NCI-H1436 treated with DMSO at 0.1 percent for 48 hours (cell line): ENCODE measurements at regions not wholly inside any gene's neighbourhood (a gene's known extent, or its start where the extent isn't known, plus 50 kb on each side); places are given as distances from the start of the nearest gene placed in this dataset.

Source experiments
- DNase-seq: peaks from one replicate; lab custom pipeline; 2025; lab: John Stamatoyannopoulos, UW

GRCh38 chr7:25279705-25280104 lies 51.4 kb upstream of the NPVF start:
- no peak for DNase-seq

DNA sequence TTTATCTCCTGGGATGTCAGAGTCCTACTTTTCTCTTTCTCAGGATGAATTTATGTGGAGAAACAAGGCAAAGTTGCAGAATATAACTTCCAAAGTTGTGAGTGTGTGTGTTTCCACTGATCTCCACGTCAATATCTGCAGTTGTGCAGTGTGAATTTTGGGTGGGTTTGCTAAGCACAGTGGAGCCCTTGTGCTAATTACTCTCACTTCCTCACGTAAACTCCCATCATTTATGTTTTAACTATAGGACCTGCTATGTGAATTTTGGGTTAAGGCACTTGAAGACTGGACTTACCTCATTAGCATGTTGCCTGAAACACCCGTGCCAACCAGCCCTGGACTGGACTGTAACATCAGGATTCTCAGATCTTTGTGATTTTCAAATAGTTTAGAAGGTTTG lies 51.9 kb upstream of the NPVF start:
- no peak for DNase-seq

DNA sequence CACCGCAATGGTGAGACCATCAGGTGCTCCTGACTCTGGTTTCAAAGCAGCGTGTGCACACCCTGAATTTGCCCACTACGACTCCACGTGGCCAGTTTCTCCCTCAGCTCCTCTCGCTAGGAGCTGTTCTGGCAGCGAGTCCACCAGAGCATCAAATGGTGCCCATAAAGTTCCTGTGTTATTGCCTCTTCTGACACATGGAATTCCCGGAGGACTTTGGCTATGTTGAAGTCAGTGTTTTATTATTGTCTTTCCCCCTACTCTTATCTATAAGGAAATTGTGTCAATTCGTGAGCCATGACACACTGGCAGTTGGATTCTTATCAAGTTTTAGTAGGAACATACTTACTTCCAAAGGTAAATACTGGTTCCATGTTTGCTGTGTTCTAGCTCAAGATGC lies 53.9 kb upstream of the NPVF start:
- no peak for DNase-seq

DNA sequence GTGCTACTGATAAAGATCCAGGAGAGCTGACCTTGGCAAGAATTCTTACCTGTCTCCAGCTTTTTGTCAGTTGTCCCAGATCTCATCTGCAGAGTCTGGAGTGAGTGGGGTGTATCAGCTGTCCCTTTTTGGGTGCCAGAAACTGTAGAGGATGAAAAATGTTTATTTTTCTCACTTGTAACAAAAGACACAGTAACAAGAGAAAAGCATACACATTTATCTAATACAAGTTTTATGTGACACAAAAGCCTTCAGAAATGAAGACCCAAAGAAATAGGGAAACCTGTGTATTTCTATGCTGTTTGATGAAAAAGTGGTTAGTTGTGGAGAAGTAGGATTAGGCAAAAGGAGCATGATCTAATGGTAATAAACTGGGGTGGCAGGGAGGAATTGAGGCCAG lies 58.5 kb upstream of the NPVF start:
- no peak for DNase-seq

- DNase-seq: no peak
Measured at GRCh38 chr7:25287291-25287690, 59.0 kb upstream of the NPVF start.

GRCh38 chr7:25288556-25289307 lies 60.4 kb upstream of the NPVF start:
- DNase-seq: no peak

- no peak for DNase-seq
Measured at GRCh38 chr7:25289518-25289917, 61.2 kb upstream of the NPVF start.

GRCh38 chr7:25294624-25295023 lies 66.3 kb upstream of the NPVF start:
- no peak for DNase-seq

- no peak for DNase-seq
Measured at GRCh38 chr7:25295387-25295786, 67.1 kb upstream of the NPVF start.

DNA sequence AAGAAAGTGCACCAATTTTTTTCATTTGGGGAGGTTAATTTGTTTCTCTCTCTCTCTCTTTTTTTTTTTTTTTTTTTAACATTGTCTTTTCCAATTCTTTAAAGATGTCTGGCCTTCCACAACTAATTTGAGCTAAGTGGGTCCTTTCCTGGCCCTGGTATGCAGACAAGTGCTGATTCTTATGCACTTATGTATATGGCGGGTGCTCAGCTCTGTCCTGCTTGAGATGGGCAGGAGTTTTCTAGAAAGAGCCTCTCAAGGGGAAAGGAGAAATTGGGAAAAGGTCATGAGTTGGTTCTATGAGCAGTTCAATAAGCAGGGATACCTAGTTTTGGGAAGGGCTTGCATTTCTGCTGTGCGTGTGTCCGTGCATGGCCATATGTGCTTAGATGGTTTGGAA lies 67.8 kb upstream of the NPVF start:
- no peak for DNase-seq

- DNase-seq: no peak
Measured at GRCh38 chr7:25297278-25297677, 69.0 kb upstream of the NPVF start.

- DNase-seq: no peak
Measured at GRCh38 chr7:25303281-25304181, 75.2 kb upstream of the NPVF start.

DNA sequence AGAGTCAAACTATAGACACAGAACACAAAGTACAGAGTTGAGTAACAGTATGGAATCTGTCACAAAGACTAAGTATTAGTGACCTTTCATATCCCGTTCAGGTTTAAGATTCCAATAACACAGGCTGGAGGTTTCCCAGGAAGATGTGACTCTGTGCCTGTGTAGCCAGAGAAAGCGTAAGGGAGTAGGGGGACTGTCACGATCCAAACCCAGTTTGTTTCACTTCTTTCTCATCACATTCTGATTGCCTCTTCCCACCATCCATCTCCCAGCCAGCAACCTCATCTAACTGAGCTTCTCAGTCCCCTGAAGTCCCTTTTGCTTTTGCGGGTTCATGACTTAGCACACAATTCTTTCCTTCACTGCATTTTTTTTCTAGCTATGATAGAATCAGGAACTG lies 76.4 kb upstream of the NPVF start:
- no peak for DNase-seq

- no peak for DNase-seq
Measured at GRCh38 chr7:25305831-25306230, 77.5 kb upstream of the NPVF start.

DNA sequence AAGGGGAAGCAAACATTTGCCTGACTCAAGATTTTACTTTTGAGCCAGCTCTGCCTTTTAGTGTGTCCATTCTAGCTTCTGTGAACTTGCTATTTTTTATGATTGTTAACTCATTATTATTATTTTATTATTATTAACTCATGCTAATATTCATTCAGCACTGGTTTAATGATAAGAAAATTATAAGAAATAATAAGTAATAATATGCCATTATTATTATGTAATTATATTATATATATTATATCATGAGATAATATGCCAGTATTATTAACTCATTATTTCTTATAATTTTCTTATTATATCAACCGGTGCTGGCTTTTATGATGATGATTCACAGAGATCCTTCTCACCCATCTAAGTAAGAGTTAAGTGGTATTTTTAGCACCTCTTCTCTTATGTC lies 79.3 kb upstream of the NPVF start:
- no peak for DNase-seq

DNA sequence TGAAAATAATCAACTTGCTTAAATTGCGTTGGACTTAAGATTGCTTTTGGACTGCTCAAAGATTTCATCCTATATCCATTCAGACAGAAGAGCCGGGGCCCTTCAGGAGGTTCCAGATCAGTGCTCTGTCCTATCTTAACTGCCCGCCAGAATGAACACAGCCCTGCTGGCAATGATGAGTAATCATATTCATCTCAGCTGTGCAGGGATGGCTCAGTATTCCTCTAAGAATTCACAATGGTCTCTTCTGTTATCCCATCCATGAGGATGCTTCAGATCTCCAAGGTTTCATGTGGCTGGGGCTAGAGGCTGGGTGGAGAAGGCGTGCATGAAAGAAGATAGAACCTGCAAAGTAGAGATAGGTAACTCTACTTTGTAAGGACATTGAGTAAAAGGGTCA lies 80.0 kb upstream of the NPVF start:
- DNase-seq: no peak

DNA sequence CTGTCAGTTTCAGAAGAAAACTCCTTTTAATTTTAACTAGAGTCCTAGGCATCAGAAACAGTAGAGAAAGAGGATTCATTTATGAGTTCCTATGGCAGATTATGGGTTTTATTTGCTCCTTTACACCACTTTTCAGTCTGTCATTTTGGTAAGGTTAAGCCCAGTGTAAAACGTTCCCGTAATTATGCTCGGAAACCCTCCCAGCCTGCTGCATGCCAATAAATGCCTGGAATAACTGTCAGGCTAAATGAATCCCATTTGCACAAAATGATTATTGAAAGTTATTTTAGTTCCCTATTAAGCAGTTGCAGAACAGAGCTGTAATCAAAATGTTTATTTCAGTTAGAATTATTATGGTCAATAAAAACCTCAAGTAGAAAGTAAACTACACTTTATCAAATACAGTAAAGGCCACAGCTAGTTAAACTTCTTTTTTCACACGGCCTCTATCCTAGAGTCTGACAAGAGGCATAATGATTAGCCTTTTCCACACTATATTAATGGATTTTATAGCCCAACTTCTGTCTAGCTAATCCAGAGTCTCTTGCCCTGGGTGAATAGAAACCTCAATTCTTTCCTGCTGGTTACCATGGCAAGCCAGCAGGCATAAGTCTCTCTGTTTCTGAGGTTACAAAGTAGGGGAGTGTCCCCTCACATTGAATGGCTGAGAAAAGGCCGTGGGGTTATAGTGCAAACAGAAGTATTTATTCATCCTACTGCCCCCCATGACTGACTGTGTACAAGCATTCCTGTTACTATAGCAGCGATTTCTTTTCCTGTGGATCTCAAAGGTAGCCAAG lies 80.8 kb upstream of the NPVF start:
- no peak for DNase-seq

DNA sequence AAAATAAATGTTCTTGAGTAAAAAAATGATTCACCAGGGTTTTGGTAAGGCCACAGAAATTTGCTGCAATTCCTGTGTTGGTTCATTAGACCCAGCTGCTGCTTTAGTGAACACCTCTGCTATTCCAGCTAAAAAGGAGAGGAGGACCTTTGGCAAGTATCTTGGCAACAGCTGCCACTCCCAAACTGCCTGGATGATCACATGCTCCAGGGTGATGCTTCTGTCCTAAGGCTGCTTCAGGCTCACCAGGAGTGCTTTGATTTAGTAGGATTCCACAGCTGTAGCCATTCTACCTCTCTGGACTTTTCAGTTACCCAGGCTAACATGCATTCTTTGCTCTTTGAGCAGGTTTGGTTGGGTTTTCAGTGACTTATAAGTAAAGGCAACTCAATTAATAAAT lies 82.6 kb upstream of the NPVF start:
- no peak for DNase-seq

DNA sequence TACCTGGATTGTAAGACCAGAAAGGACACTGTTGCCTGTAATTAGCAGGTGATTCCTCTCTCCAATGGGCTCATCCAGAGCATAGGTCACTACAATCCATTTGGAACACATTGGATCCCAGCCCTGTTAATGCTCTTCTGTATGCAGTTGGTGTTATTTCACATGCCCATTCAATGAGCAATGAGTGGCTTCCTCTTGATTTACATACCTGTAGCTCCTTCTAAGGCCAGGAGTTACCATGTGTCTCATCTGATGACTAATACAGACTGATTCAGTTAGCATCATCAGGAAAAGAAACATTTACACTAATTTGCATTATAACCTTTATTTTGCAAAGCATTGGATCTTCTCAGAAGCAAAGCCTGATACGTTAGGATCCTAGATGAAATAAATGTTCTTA lies 83.1 kb upstream of the NPVF start:
- DNase-seq: no peak

DNA sequence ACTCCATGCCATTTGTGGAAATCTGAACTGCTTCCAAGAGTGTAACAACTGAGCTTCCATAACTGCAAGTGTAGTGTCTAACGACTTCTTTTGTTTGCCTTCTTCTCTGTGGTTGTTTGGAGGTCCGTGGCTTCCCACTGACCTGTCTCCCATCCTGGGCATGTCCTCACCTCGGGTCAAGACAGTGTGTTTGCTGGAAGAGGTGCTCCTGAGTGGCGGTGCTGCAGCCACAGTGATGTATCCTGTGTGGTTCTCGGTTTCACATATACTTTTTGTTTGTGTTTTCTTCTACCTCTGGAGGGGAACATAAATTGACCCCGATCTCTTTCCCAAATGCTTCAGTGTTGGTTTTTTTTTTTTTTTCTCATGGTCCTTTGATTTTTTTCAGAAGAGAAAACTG lies 84.7 kb upstream of the NPVF start:
- no peak for DNase-seq

DNA sequence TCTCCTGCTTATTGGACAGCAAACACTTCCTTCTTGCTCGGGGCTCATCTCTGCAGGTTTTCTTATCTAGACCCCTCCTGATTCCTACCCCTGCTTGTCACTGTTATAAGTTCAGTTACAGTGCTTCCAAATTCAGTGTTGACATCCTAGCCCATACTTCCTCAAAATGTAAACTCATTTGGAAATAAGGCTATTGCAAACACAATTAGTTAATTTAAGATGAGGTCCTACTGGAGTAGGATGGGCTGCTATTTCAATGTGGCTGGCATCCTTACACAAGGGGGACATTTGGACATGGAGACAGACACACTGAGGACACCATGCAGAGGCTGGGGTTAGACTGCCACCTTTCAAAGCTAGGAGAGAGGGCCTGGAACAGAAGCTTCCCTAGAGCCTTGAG lies 85.2 kb upstream of the NPVF start:
- no peak for DNase-seq

DNA sequence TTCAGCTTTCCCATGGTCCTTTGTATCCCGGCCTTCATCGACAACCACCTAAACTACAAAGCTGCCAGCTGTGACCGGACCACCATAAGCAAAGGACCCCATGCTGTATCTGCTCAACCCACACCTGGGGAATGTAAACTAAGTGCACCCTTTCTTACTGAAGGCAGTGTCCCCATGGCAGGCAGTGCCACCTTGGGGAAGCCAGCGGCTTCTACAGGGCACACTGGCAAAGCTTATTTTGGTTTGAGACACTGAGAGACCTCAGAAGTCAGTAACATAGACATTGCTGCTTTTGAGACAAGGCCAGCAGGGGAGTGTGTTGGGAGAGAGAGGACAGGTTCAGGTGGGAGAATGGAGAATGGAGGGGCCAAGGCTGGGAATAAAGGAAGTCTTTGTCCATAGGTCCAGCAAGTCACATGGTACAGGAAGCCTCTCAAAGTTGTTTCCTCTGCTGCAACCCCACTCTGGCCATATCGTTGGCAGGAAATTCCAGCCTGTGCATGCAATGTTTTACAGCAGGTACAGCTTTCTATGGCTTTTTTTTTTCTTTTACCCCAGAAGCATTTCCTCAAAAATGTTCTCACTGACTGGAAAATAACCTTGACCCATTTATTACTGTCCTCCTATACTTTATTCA lies 85.9 kb upstream of the NPVF start:
- no peak for DNase-seq
